MM.1S (cell line): ENCODE measurements at regions not wholly inside any gene's neighbourhood (a gene's known extent, or its start where the extent isn't known, plus 50 kb on each side); places are given as distances from the start of the nearest gene placed in this dataset.

Experiments
- DNase-seq: peaks from one replicate; pipeline ENCODE4 v3.0.0-alpha.2; 2015
- H2AFZ ChIP-seq: fragments of 300-600 bp; sonication (generic); 2 replicates; pipeline ENCODE4 v1.6.0; 2016; ENCODE audit warnings: antibody characterized with exemption, low read length
- H3F3A ChIP-seq: fragments of 300-600 bp; sonication (generic); 2 replicates; pipeline ENCODE4 v1.6.1; 2016; ENCODE audit warnings: mild to moderate bottlenecking, antibody characterized with exemption, low read length, moderate library complexity, mixed read lengths; ENCODE audit not compliant: insufficient read depth
- H3K27ac ChIP-seq: fragments of 300-600 bp; sonication (generic); 2 replicates; pipeline ENCODE4 v1.5.1; 2016; ENCODE audit warnings: mild to moderate bottlenecking, low read length
- H3K27me3 ChIP-seq: fragments of 300-600 bp; sonication (generic); replicated peaks from 2 replicates; pipeline ENCODE4 v1.6.0; 2016; ENCODE audit warnings: low read length; ENCODE audit not compliant: insufficient read depth
- H3K36me3 ChIP-seq: fragments of 300-600 bp; sonication (generic); replicated peaks from 2 replicates; pipeline ENCODE4 v1.6.1; 2016; ENCODE audit warnings: mild to moderate bottlenecking, low read length, mixed read lengths; ENCODE audit not compliant: insufficient read depth
- H3K4me1 ChIP-seq: fragments of 300-600 bp; sonication (generic); 2 replicates; pipeline ENCODE4 v1.6.1; 2016; ENCODE audit warnings: low read length, mixed read lengths
- H3K4me2 ChIP-seq: fragments of 300-600 bp; sonication (generic); 2 replicates; pipeline ENCODE4 v1.6.0; 2016; ENCODE audit warnings: low read depth, low read length
- H3K4me3 ChIP-seq: fragments of 300-600 bp; sonication (generic); 2 replicates; pipeline ENCODE4 v1.5.1; 2016; ENCODE audit warnings: low read length, mixed read lengths
- H3K79me2 ChIP-seq: fragments of 300-600 bp; sonication (generic); 2 replicates; pipeline ENCODE4 v1.6.1; 2016; ENCODE audit warnings: mixed run types, low read length, mixed read lengths
- H3K9ac ChIP-seq: fragments of 300-600 bp; sonication (generic); 2 replicates; pipeline ENCODE4 v1.6.1; 2016; ENCODE audit warnings: low read length, mixed read lengths
- H3K9me2 ChIP-seq: fragments of 300-600 bp; sonication (generic); replicated peaks from 2 replicates; pipeline ENCODE4 v1.6.1; 2016; ENCODE audit warnings: mild to moderate bottlenecking, low read length, mixed read lengths; ENCODE audit not compliant: insufficient read depth
- H3K9me3 ChIP-seq: fragments of 300-600 bp; sonication (generic); replicated peaks from 2 replicates; pipeline ENCODE4 v1.6.1; 2016; ENCODE audit warnings: mild to moderate bottlenecking, low read length, mixed read lengths; ENCODE audit not compliant: insufficient read depth
- H4K20me1 ChIP-seq: fragments of 300-600 bp; sonication (generic); 2 replicates; pipeline ENCODE4 v1.6.1; 2016; ENCODE audit warnings: mild to moderate bottlenecking, low read length, moderate library complexity, mixed read lengths; ENCODE audit not compliant: insufficient read depth
- CTCF ChIP-seq: fragments of 300-600 bp; sonication (generic); IDR thresholded peaks from 2 replicates; pipeline ENCODE4 v1.5.1; 2016; ENCODE audit warnings: antibody characterized with exemption, low read length, mixed read lengths
- EZH2 ChIP-seq: fragments of 300-600 bp; sonication (generic); optimal IDR thresholded peaks from 2 replicates; pipeline ENCODE3; 2017; ENCODE audit warnings: low read depth, mild to moderate bottlenecking, antibody characterized with exemption, low read length, mixed read lengths
- EZH2phosphoT487 ChIP-seq: fragments of 300-600 bp; sonication (generic); IDR thresholded peaks from 2 replicates; pipeline ENCODE4 v1.6.1; 2018; ENCODE audit warnings: antibody characterized with exemption, low read length

- Histone ChIP-seq H3K36me3 (no peaks in the 10 kb centered on the region), H2AFZ (no peak overlapping the region), H3K27ac (no peak overlapping the region), H3K27me3 (no peaks in the 10 kb centered on the region), H3K9me3 (no peaks in the 10 kb centered on the region), H3K4me1 (no peaks in the 10 kb centered on the region), H3K4me2 (no peak overlapping the region), H3K79me2 (no peaks in the 10 kb centered on the region), H3K4me3 (no peak overlapping the region), H3K9ac (no peak overlapping the region), H4K20me1 (no peaks in the 10 kb centered on the region), H3F3A (no peaks in the 10 kb centered on the region), H3K9me2 (no peaks in the 10 kb centered on the region)
- DNase-seq: no peak
- TF ChIP-seq CTCF (no peak), EZH2 (no peak), EZH2phosphoT487 (no peak)
Measured at GRCh38 chr18:76573325-76574025, 78.4 kb upstream of the ZNF516 start.

- no peaks in the 10 kb centered on the region for H4K20me1 ChIP-seq
- no peaks in the 10 kb centered on the region for H3F3A ChIP-seq
- H3K27ac ChIP-seq: no peak overlapping the region
- DNase-seq: no peak
- no peak overlapping the region for H3K4me3 ChIP-seq
- H3K27me3 ChIP-seq: no peaks in the 10 kb centered on the region
- H3K79me2 ChIP-seq: no peaks in the 10 kb centered on the region
- no peak overlapping the region for H3K4me2 ChIP-seq
- TF ChIP-seq EZH2phosphoT487: no peak
- no peak for TF ChIP-seq EZH2
- TF ChIP-seq CTCF: no peak
- no peaks in the 10 kb centered on the region for H3K9me2 ChIP-seq
- no peaks in the 10 kb centered on the region for H3K9me3 ChIP-seq
- no peaks in the 10 kb centered on the region for H3K4me1 ChIP-seq
- H2AFZ ChIP-seq: no peak overlapping the region
- H3K36me3 ChIP-seq: no peaks in the 10 kb centered on the region
- no peak overlapping the region for H3K9ac ChIP-seq
Measured at GRCh38 chr18:76572518-76573247, 77.6 kb upstream of the ZNF516 start.

- Histone ChIP-seq H3K79me2 (no peaks in the 10 kb centered on the region), H4K20me1 (no peaks in the 10 kb centered on the region), H3K9me3 (no peaks in the 10 kb centered on the region), H3K4me3 (no peak overlapping the region), H2AFZ (no peak overlapping the region), H3K4me2 (no peak overlapping the region), H3K27me3 (no peaks in the 10 kb centered on the region), H3K4me1 (no peaks in the 10 kb centered on the region), H3K36me3 (no peaks in the 10 kb centered on the region), H3K27ac (no peak overlapping the region), H3F3A (no peaks in the 10 kb centered on the region), H3K9ac (no peak overlapping the region), H3K9me2 (no peaks in the 10 kb centered on the region)
- no peak for TF ChIP-seq EZH2
- no peak for TF ChIP-seq EZH2phosphoT487
- TF ChIP-seq CTCF: no peak
- no peak for DNase-seq
Measured at GRCh38 chr18:76571689-76572088, 76.6 kb upstream of the ZNF516 start.
